IPS-18a (cell line): ENCODE measurements at regions not wholly inside any gene's neighbourhood (a gene's known extent, or its start where the extent isn't known, plus 50 kb on each side); places are given as distances from the start of the nearest gene placed in this dataset.

Source experiments
- H3K27ac ChIP-seq: one replicate; pipeline ENCODE4 v1.5.1; 2013; ENCODE audit warnings: low read length
- H3K27me3 ChIP-seq: one replicate; pipeline ENCODE4 v1.6.1; 2013; ENCODE audit warnings: mild to moderate bottlenecking, low read length; ENCODE audit not compliant: control insufficient read depth, insufficient read depth
- H3K36me3 ChIP-seq: one replicate; pipeline ENCODE4 v1.6.1; 2013; ENCODE audit warnings: low read depth, low read length; ENCODE audit not compliant: control insufficient read depth
- H3K4me1 ChIP-seq: one replicate; pipeline ENCODE4 v1.6.1; 2013; ENCODE audit warnings: low read depth, low read length; ENCODE audit not compliant: control insufficient read depth
- H3K4me3 ChIP-seq: one replicate; pipeline ENCODE4 v1.5.1; 2013; ENCODE audit warnings: low read length
- H3K9ac ChIP-seq: one replicate; pipeline ENCODE4 v1.6.1; 2013; ENCODE audit warnings: mild to moderate bottlenecking, low read length, moderate library complexity
- H3K9me3 ChIP-seq: one replicate; pipeline ENCODE4 v1.6.1; 2013; ENCODE audit warnings: low read depth, low read length; ENCODE audit not compliant: control insufficient read depth

DNA sequence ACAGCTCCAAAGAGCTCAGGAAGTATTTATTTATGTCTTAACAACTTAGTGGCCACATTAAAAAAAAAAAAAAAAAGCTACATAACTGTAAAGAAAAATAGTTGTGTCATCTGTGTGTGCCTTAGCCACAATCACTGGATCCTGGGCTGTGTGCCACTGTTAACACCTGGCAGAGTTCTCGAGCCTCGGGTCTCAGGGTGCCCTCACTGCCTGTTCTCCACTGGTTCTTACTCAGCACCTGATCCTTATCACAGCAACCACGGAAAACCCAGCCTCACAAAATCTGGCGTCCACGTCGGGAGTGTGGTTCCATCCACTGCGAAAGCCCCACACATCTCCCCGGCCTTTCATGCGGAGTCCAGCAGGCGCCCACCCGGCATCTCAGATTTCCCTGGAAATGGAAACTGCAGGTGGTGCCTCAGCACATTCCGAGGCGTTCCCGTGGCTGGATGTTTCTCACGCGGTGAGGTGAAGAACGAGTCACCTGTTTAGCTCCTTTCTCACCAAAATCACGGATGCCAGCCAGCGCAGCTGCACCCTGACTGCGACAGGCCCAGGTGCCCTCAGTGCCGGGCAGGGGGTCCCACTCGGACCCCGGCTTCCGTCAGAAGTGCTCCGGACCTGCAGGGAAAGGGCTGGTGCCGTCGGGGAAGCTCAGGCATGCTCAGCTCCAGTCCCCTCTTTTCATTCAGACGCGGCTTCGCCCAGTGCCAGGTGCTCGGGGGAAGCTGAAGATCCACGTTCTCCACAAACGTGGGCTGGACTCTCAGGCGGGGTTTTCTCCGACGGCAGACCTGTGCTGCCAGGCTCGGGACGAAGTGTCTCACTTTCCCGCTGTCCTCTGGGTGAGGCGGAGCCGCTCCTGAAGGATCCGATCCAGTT lies 198.7 kb upstream of the SALL3 start:
- H3K27me3 ChIP-seq = no peaks in the 10 kb centered on the region
- no peaks in the 10 kb centered on the region for H3K4me1 ChIP-seq
- no peaks in the 10 kb centered on the region for H3K36me3 ChIP-seq
- H3K27ac ChIP-seq = no peak overlapping the region
- no peaks in the 10 kb centered on the region for H3K9me3 ChIP-seq
- H3K9ac ChIP-seq = no peak overlapping the region
- no peak overlapping the region for H3K4me3 ChIP-seq

DNA sequence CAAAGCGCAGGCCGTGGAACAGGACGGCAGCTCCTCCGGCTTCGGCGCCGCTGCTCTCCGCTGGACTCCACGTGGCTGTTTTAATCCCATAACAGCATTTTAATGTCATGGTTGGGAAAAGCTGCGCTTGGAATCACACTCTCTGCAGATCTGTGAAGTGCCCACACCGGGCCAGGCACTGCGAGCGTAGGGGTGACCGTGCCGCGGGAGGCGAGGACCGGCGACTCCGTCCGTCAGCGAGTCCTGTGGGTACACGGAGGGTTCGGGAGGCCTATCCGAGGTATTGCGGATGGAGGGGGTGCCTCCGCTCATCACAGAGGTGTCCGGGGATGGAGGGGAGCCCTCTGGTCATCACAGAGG lies 198.0 kb upstream of the SALL3 start:
- H3K36me3 ChIP-seq = no peaks in the 10 kb centered on the region
- H3K9me3 ChIP-seq = no peaks in the 10 kb centered on the region
- no peak overlapping the region for H3K4me3 ChIP-seq
- H3K4me1 ChIP-seq = no peaks in the 10 kb centered on the region
- no peak overlapping the region for H3K27ac ChIP-seq
- H3K9ac ChIP-seq = no peak overlapping the region
- H3K27me3 ChIP-seq = no peaks in the 10 kb centered on the region

- H3K9ac ChIP-seq = no peak overlapping the region
- H3K27me3 ChIP-seq = no peaks in the 10 kb centered on the region
- no peak overlapping the region for H3K27ac ChIP-seq
- H3K9me3 ChIP-seq = no peaks in the 10 kb centered on the region
- H3K4me1 ChIP-seq = no peaks in the 10 kb centered on the region
- no peaks in the 10 kb centered on the region for H3K36me3 ChIP-seq
- no peak overlapping the region for H3K4me3 ChIP-seq
Measured at GRCh38 chr18:78782951-78783563, 196.6 kb upstream of the SALL3 start.

- H3K4me3 ChIP-seq = no peak overlapping the region
- no peaks in the 10 kb centered on the region for H3K36me3 ChIP-seq
- no peaks in the 10 kb centered on the region for H3K4me1 ChIP-seq
- no peak overlapping the region for H3K27ac ChIP-seq
- no peak overlapping the region for H3K9ac ChIP-seq
- no peaks in the 10 kb centered on the region for H3K27me3 ChIP-seq
- no peaks in the 10 kb centered on the region for H3K9me3 ChIP-seq
Measured at GRCh38 chr18:78783564-78783960, 196.1 kb upstream of the SALL3 start.

DNA sequence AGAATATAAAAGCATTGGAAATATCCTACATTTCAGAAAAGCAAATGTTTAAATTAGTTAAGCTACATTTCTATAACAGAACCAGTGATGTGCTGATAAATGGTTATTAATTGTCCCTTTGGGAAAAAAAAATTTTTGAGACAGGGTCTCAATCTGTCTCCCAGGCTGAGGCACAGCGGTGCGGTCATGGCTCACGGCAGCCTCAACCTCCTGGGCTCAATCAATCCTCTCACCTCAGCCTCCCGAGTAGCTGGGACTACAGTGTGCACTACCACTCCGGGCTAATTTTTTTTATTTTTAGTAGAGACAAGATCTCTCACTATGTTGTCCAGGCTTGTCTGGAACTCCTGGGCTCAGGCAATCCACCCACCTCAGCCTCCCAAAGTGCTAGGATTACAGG lies 194.8 kb upstream of the SALL3 start:
- no peaks in the 10 kb centered on the region for H3K4me1 ChIP-seq
- no peak overlapping the region for H3K27ac ChIP-seq
- no peaks in the 10 kb centered on the region for H3K36me3 ChIP-seq
- no peak overlapping the region for H3K4me3 ChIP-seq
- H3K27me3 ChIP-seq = no peaks in the 10 kb centered on the region
- H3K9ac ChIP-seq = no peak overlapping the region
- H3K9me3 ChIP-seq = no peaks in the 10 kb centered on the region

- Histone ChIP-seq H3K36me3 (no peaks in the 10 kb centered on the region), H3K4me1 (no peaks in the 10 kb centered on the region), H3K9me3 (no peaks in the 10 kb centered on the region), H3K27me3 (no peaks in the 10 kb centered on the region), H3K9ac (no peak overlapping the region), H3K27ac (no peak overlapping the region), H3K4me3 (no peak overlapping the region)
Measured at GRCh38 chr18:78785706-78786105, 193.9 kb upstream of the SALL3 start.

DNA sequence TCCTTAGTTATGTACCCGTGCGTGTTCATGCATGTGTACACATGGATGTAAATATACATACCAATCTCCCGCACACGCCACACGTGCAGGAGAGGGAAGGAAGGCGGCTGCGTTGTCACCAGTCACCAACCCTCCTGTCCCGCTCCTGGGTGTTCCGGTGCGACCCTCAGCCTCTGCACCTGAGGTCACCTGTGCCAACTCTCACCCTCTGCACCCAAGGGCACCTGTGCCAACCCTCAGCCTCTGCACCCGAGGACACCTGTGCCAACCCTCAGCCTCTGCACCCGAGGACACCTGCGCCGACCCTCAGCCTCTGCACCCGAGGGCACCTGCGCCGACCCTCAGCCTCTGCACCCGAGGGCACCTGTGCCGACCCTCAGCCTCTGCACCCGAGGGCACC lies 192.8 kb upstream of the SALL3 start:
- no peak overlapping the region for H3K4me3 ChIP-seq
- no peaks in the 10 kb centered on the region for H3K4me1 ChIP-seq
- no peaks in the 10 kb centered on the region for H3K27me3 ChIP-seq
- no peaks in the 10 kb centered on the region for H3K36me3 ChIP-seq
- no peak overlapping the region for H3K9ac ChIP-seq
- no peak overlapping the region for H3K27ac ChIP-seq
- no peaks in the 10 kb centered on the region for H3K9me3 ChIP-seq

DNA sequence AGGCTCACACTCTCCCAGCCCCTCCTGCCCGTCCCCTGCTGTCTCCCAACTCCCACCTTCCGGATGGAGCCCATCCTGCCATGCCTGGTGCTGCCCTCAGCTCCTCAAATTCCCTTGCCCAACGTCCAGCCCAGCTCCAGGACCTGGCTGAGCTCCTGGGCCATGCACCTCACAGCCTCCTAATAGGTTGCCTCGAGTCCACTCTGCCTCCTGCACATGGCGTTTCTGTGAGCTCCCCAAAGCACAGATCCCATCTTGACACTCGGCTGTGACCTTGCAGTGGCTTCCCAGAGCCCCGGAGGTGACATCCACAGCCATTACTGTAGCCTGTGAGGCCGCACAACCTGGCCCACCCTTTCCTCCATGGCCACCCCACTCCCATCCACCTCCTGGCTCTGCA lies 191.9 kb upstream of the SALL3 start:
- Histone ChIP-seq H3K27me3 (no peaks in the 10 kb centered on the region), H3K4me3 (no peak overlapping the region), H3K4me1 (no peaks in the 10 kb centered on the region), H3K27ac (no peak overlapping the region), H3K36me3 (no peaks in the 10 kb centered on the region), H3K9ac (no peak overlapping the region), H3K9me3 (no peaks in the 10 kb centered on the region)

- H3K4me1 ChIP-seq = no peaks in the 10 kb centered on the region
- no peak overlapping the region for H3K9ac ChIP-seq
- no peaks in the 10 kb centered on the region for H3K9me3 ChIP-seq
- no peaks in the 10 kb centered on the region for H3K27me3 ChIP-seq
- H3K4me3 ChIP-seq = no peak overlapping the region
- no peaks in the 10 kb centered on the region for H3K36me3 ChIP-seq
- H3K27ac ChIP-seq = no peak overlapping the region
Measured at GRCh38 chr18:78788161-78788560, 191.5 kb upstream of the SALL3 start.

GRCh38 chr18:78789850-78790249 lies 189.8 kb upstream of the SALL3 start:
- no peaks in the 10 kb centered on the region for H3K36me3 ChIP-seq
- H3K27me3 ChIP-seq = no peaks in the 10 kb centered on the region
- no peak overlapping the region for H3K27ac ChIP-seq
- no peak overlapping the region for H3K4me3 ChIP-seq
- no peaks in the 10 kb centered on the region for H3K4me1 ChIP-seq
- H3K9ac ChIP-seq = no peak overlapping the region
- no peaks in the 10 kb centered on the region for H3K9me3 ChIP-seq

- Histone ChIP-seq H3K9ac (no peak overlapping the region), H3K27me3 (no peaks in the 10 kb centered on the region), H3K36me3 (no peaks in the 10 kb centered on the region), H3K4me1 (no peaks in the 10 kb centered on the region), H3K4me3 (no peak overlapping the region), H3K9me3 (no peaks in the 10 kb centered on the region), H3K27ac (no peak overlapping the region)
Measured at GRCh38 chr18:78790511-78790910, 189.1 kb upstream of the SALL3 start.

DNA sequence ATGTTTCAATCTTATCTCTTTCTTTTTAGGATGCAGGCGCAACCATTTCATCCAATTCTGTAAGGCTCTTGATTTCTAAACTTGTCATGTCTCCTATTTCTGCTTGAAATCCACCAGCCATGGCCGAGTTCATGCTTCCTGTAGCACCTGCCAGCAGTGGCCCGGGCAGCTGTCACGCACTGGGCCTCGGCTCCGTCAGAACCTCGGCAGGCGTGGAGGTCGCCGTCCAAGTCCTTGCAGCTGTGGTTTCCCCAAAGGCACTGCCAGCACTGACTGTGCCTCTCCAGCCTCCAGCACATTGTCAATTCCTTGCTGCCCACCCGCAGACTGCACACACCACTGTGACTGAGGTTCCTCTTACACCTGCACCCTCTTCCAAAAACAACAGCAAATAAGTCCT lies 188.7 kb upstream of the SALL3 start:
- H3K4me1 ChIP-seq = no peaks in the 10 kb centered on the region
- no peak overlapping the region for H3K27ac ChIP-seq
- no peak overlapping the region for H3K9ac ChIP-seq
- no peaks in the 10 kb centered on the region for H3K36me3 ChIP-seq
- no peaks in the 10 kb centered on the region for H3K9me3 ChIP-seq
- no peaks in the 10 kb centered on the region for H3K27me3 ChIP-seq
- H3K4me3 ChIP-seq = no peak overlapping the region
